ENCODE measurements at regions not wholly inside any gene's neighbourhood (a gene's known extent, or its start where the extent isn't known, plus 50 kb on each side); places are given as distances from the start of the nearest gene placed in this dataset.
A peak's percentile ranks its signal among the peaks of the same experiment; 100 is the strongest.

DNA sequence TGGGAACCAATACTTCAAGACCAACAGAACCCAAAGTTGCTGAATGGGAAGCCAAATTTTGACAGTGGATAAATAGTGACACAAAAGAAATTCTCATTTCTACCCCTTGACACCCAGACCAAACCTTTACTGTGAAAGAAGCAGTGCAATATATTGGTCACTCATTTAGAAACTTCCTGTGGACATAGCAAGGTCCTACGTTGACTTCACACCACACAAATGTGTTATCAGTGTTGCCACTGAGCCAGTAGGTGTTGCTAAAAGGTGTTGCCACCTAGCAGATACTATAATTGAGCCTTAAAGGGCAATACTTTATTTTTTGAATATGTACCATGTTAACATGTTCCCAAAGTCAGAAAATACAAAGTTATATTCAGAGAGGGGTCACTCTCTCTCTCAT lies 1008.9 kb upstream of the CDH2 start:
- H3K36me3 ChIP-seq (ENCODE audit: control insufficient read depth in 1 of 2, insufficient read depth in 2 of 2, low read length in 2 of 2) = no peaks in the 10 kb centered on the region
- H3K9me3 ChIP-seq (ENCODE audit: insufficient read depth, low read depth, low read length) = no peaks in the 10 kb centered on the region
- no peak for DNase-seq
- peaks cover 0 to 2% of the 10 kb centered on the region in 2 experiments for H3K4me1 ChIP-seq (ENCODE audit: control insufficient read depth in 1 of 2, insufficient read depth in 2 of 2, low read length in 2 of 2)
- H3K27me3 ChIP-seq (ENCODE audit: insufficient read depth, low read length) = no peaks in the 10 kb centered on the region
- H3K79me2 ChIP-seq (ENCODE audit: control insufficient read depth, insufficient read depth, low read length, poor library complexity) = no peaks in the 10 kb centered on the region
- no peak overlapping the region for H3K4me3 ChIP-seq (ENCODE audit: low read depth, low read length)
- H3K18ac ChIP-seq (ENCODE audit: low read length) = no peak overlapping the region
- no peak overlapping the region for H3K23ac ChIP-seq (ENCODE audit: low read length)
- H4K12ac ChIP-seq (ENCODE audit: low read depth, low read length) = no peak overlapping the region
- H4K8ac ChIP-seq (ENCODE audit: low read depth, low read length) = no peak overlapping the region
- no peak overlapping the region for H2AFZ ChIP-seq (ENCODE audit: insufficient read depth, low read length, poor library complexity)
- no peak overlapping the region for H2BK120ac ChIP-seq (ENCODE audit: insufficient read depth, low read length, poor library complexity)
- no peak overlapping the region for H3K4me2 ChIP-seq (ENCODE audit: low read length)
- peaks cover 2% of the 10 kb centered on the region for H3K79me1 ChIP-seq (ENCODE audit: low read length)
- H3K4ac ChIP-seq (ENCODE audit: low read depth, low read length) = no peak overlapping the region
- H2AK5ac ChIP-seq (ENCODE audit: low read length) = no peak overlapping the region
- H3K9ac ChIP-seq (ENCODE audit: low read length) = no peak overlapping the region
- H3K27ac ChIP-seq (ENCODE audit: low read depth, low read length) = no peak overlapping the region
- no peak overlapping the region for H3K14ac ChIP-seq (ENCODE audit: low read length)
- no peak overlapping the region for H4K91ac ChIP-seq (ENCODE audit: low read depth, low read length)
- WGBS (ENCODE audit: extremely low coverage, insufficient coverage, insufficient read length) = no CpG with 5 or more reads among the region's 1 CpG
- H2BK12ac ChIP-seq (ENCODE audit: low read length) = no peak overlapping the region
- no peak overlapping the region for H2BK5ac ChIP-seq (ENCODE audit: low read depth, low read length, poor library complexity)

- Histone ChIP-seq H3K79me2 (ENCODE audit: control insufficient read depth, insufficient read depth, low read length, poor library complexity) (no peaks in the 10 kb centered on the region), H3K27me3 (ENCODE audit: insufficient read depth, low read length) (no peaks in the 10 kb centered on the region), H3K4me2 (ENCODE audit: low read length) (no peak overlapping the region), H3K27ac (ENCODE audit: low read depth, low read length) (no peak overlapping the region), H2BK120ac (ENCODE audit: insufficient read depth, low read length, poor library complexity) (no peak overlapping the region), H2BK5ac (ENCODE audit: low read depth, low read length, poor library complexity) (no peak overlapping the region), H4K8ac (ENCODE audit: low read depth, low read length) (no peak overlapping the region), H3K36me3 (ENCODE audit: control insufficient read depth in 1 of 2, insufficient read depth in 2 of 2, low read length in 2 of 2) (no peaks in the 10 kb centered on the region), H3K23ac (ENCODE audit: low read length) (no peak overlapping the region), H3K4me1 (ENCODE audit: control insufficient read depth in 1 of 2, insufficient read depth in 2 of 2, low read length in 2 of 2) (peaks cover 0 to 2% of the 10 kb centered on the region in 2 experiments), H2AFZ (ENCODE audit: insufficient read depth, low read length, poor library complexity) (no peak overlapping the region), H3K9ac (ENCODE audit: low read length) (peak overlapping the region; percentile 53), H3K14ac (ENCODE audit: low read length) (no peak overlapping the region), H3K9me3 (ENCODE audit: insufficient read depth, low read depth, low read length) (no peaks in the 10 kb centered on the region), H4K12ac (ENCODE audit: low read depth, low read length) (peak overlapping the region; percentile 30), H3K4ac (ENCODE audit: low read depth, low read length) (no peak overlapping the region), H3K79me1 (ENCODE audit: low read length) (peaks cover 2% of the 10 kb centered on the region), H2AK5ac (ENCODE audit: low read length) (no peak overlapping the region), H3K4me3 (ENCODE audit: low read depth, low read length) (no peak overlapping the region), H2BK12ac (ENCODE audit: low read length) (peak overlapping the region; percentile 94), H3K18ac (ENCODE audit: low read length) (peak overlapping the region; percentile 59), H4K91ac (ENCODE audit: low read depth, low read length) (peak overlapping the region; percentile 37)
- WGBS (ENCODE audit: extremely low coverage, insufficient coverage, insufficient read length) = no CpG with 5 or more reads among the region's 7 CpGs
- DNase-seq = no peak
Observed at GRCh38 chr18:29184654-29185053, 1007.7 kb upstream of the CDH2 start.

GRCh38 chr18:29181151-29181901 lies 1004.4 kb upstream of the CDH2 start:
- H3K9ac ChIP-seq (ENCODE audit: low read length) = no peak overlapping the region
- H4K91ac ChIP-seq (ENCODE audit: low read depth, low read length) = peak overlapping the region; percentile 43
- H4K12ac ChIP-seq (ENCODE audit: low read depth, low read length) = no peak overlapping the region
- no peak overlapping the region for H3K18ac ChIP-seq (ENCODE audit: low read length)
- no peaks in the 10 kb centered on the region for H3K79me2 ChIP-seq (ENCODE audit: control insufficient read depth, insufficient read depth, low read length, poor library complexity)
- H3K14ac ChIP-seq (ENCODE audit: low read length) = no peak overlapping the region
- H3K4me3 ChIP-seq (ENCODE audit: low read depth, low read length) = no peak overlapping the region
- H3K79me1 ChIP-seq (ENCODE audit: low read length) = peaks cover 2% of the 10 kb centered on the region
- no peak overlapping the region for H2BK12ac ChIP-seq (ENCODE audit: low read length)
- peak; percentile 5 to 51 for DNase-seq
- H3K4me2 ChIP-seq (ENCODE audit: low read length) = no peak overlapping the region
- WGBS (ENCODE audit: extremely low coverage, insufficient coverage, insufficient read length) = no CpG with 5 or more reads among the region's 3 CpGs
- H2AK5ac ChIP-seq (ENCODE audit: low read length) = no peak overlapping the region
- H3K27me3 ChIP-seq (ENCODE audit: insufficient read depth, low read length) = no peaks in the 10 kb centered on the region
- H2BK5ac ChIP-seq (ENCODE audit: low read depth, low read length, poor library complexity) = peak overlapping the region; percentile 6
- no peak overlapping the region for H4K8ac ChIP-seq (ENCODE audit: low read depth, low read length)
- H3K9me3 ChIP-seq (ENCODE audit: insufficient read depth, low read depth, low read length) = no peaks in the 10 kb centered on the region
- no peak overlapping the region for H3K4ac ChIP-seq (ENCODE audit: low read depth, low read length)
- peaks cover 0 to 2% of the 10 kb centered on the region in 2 experiments for H3K4me1 ChIP-seq (ENCODE audit: control insufficient read depth in 1 of 2, insufficient read depth in 2 of 2, low read length in 2 of 2)
- no peak overlapping the region for H2AFZ ChIP-seq (ENCODE audit: insufficient read depth, low read length, poor library complexity)
- H3K27ac ChIP-seq (ENCODE audit: low read depth, low read length) = peak overlapping the region; percentile 86
- no peak overlapping the region for H3K23ac ChIP-seq (ENCODE audit: low read length)
- H3K36me3 ChIP-seq (ENCODE audit: control insufficient read depth in 1 of 2, insufficient read depth in 2 of 2, low read length in 2 of 2) = no peaks in the 10 kb centered on the region
- H2BK120ac ChIP-seq (ENCODE audit: insufficient read depth, low read length, poor library complexity) = peak overlapping the region; percentile 20

DNA sequence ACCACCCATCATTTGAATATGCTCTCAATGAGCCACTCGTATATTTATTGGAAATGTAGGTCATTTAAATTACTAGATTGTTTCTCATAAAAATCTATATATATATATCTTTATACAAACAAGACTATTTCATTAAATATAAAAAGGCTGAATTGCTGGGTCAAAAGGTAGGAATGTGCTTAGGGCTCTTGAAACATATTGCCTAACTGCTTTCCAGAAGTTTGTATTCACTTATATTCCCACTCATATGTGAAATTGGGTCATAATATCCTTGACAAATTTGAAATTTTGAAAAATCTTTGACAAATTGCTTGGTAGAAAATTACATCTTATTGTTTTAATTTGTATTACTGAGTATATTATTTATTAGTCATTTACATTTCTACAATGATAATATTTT lies 999.8 kb upstream of the CDH2 start:
- no CpG with 5 or more reads among the region's 1 CpG for WGBS (ENCODE audit: extremely low coverage, insufficient coverage, insufficient read length)
- H3K79me1 ChIP-seq (ENCODE audit: low read length) = peaks cover 2% of the 10 kb centered on the region
- no peak overlapping the region for H3K4ac ChIP-seq (ENCODE audit: low read depth, low read length)
- H4K12ac ChIP-seq (ENCODE audit: low read depth, low read length) = no peak overlapping the region
- H3K27me3 ChIP-seq (ENCODE audit: insufficient read depth, low read length) = no peaks in the 10 kb centered on the region
- H3K14ac ChIP-seq (ENCODE audit: low read length) = no peak overlapping the region
- H3K18ac ChIP-seq (ENCODE audit: low read length) = no peak overlapping the region
- H3K36me3 ChIP-seq (ENCODE audit: control insufficient read depth in 1 of 2, insufficient read depth in 2 of 2, low read length in 2 of 2) = no peaks in the 10 kb centered on the region
- no peak overlapping the region for H3K9ac ChIP-seq (ENCODE audit: low read length)
- H3K4me2 ChIP-seq (ENCODE audit: low read length) = no peak overlapping the region
- H4K8ac ChIP-seq (ENCODE audit: low read depth, low read length) = no peak overlapping the region
- no peak overlapping the region for H3K27ac ChIP-seq (ENCODE audit: low read depth, low read length)
- no peak overlapping the region for H2AK5ac ChIP-seq (ENCODE audit: low read length)
- no peak overlapping the region for H2BK5ac ChIP-seq (ENCODE audit: low read depth, low read length, poor library complexity)
- H3K4me1 ChIP-seq (ENCODE audit: control insufficient read depth in 1 of 2, insufficient read depth in 2 of 2, low read length in 2 of 2) = no peaks in the 10 kb centered on the region
- H2BK120ac ChIP-seq (ENCODE audit: insufficient read depth, low read length, poor library complexity) = no peak overlapping the region
- H4K91ac ChIP-seq (ENCODE audit: low read depth, low read length) = no peak overlapping the region
- H3K4me3 ChIP-seq (ENCODE audit: low read depth, low read length) = no peak overlapping the region
- no peak overlapping the region for H2AFZ ChIP-seq (ENCODE audit: insufficient read depth, low read length, poor library complexity)
- no peaks in the 10 kb centered on the region for H3K79me2 ChIP-seq (ENCODE audit: control insufficient read depth, insufficient read depth, low read length, poor library complexity)
- DNase-seq = no peak
- H3K23ac ChIP-seq (ENCODE audit: low read length) = no peak overlapping the region
- H3K9me3 ChIP-seq (ENCODE audit: insufficient read depth, low read depth, low read length) = peaks cover 1% of the 10 kb centered on the region
- H2BK12ac ChIP-seq (ENCODE audit: low read length) = no peak overlapping the region
